Dendritic cell treated with granulocyte-macrophage colony-stimulating factor and Interleukin-4, amounts not matched to agents 40 ng/mL and 50 ng/mL, for 4 days (primary cell): ENCODE measurements at regions not wholly inside any gene's neighbourhood (a gene's known extent, or its start where the extent isn't known, plus 50 kb on each side); places are given as distances from the start of the nearest gene placed in this dataset.

Experiments
- H3K27ac Mint-ChIP-seq: one replicate; pipeline ENCODE4 v1.8.0; 2022; ENCODE audit warnings: mild to moderate bottlenecking, mixed read lengths
- H3K27me3 Mint-ChIP-seq: one replicate; pipeline ENCODE4 v1.8.0; 2022; ENCODE audit warnings: mild to moderate bottlenecking, mixed read lengths
- H3K36me3 Mint-ChIP-seq: one replicate; pipeline ENCODE4 v1.8.0; 2022; ENCODE audit warnings: low read depth, mixed read lengths
- H3K4me1 Mint-ChIP-seq: one replicate; pipeline ENCODE4 v1.8.0; 2022; ENCODE audit warnings: low read depth, mixed read lengths
- H3K4me3 Mint-ChIP-seq: one replicate; pipeline ENCODE4 v1.8.0; 2022; ENCODE audit warnings: mild to moderate bottlenecking, moderate library complexity, mixed read lengths
- H3K9me3 Mint-ChIP-seq: one replicate; pipeline ENCODE4 v1.8.0; 2022; ENCODE audit warnings: mixed read lengths
- intact Hi-C: fragments of 100-400 bp; cut with micrococcal nuclease; formaldehyde crosslinking; loops from one replicate; pipeline ENCODE4 v1.15.0; 2022

- H3K36me3 Mint-ChIP-seq: no peaks in the 10 kb centered on the region
- no peaks in the 10 kb centered on the region for H3K4me1 Mint-ChIP-seq
- H3K4me3 Mint-ChIP-seq: no peak overlapping the region
- H3K27ac Mint-ChIP-seq: no peak overlapping the region
- H3K9me3 Mint-ChIP-seq: no peaks in the 10 kb centered on the region
- peaks cover 4% of the 10 kb centered on the region for H3K27me3 Mint-ChIP-seq
- intact Hi-C loops: no loop called here
Observed at GRCh38 chr15:94621736-94622135, 390.4 kb downstream of the MCTP2 start.

GRCh38 chr15:94626949-94627348 is 395.6 kb downstream of the MCTP2 start:
- Mint-ChIP-seq H3K36me3 (no peaks in the 10 kb centered on the region), H3K27ac (no peak overlapping the region), H3K4me1 (no peaks in the 10 kb centered on the region), H3K4me3 (no peak overlapping the region), H3K27me3 (peaks cover 11% of the 10 kb centered on the region), H3K9me3 (no peaks in the 10 kb centered on the region)
- intact Hi-C loops: no loop called here

- Mint-ChIP-seq H3K4me1 (no peaks in the 10 kb centered on the region), H3K9me3 (no peaks in the 10 kb centered on the region), H3K36me3 (no peaks in the 10 kb centered on the region), H3K27ac (no peak overlapping the region), H3K4me3 (no peak overlapping the region), H3K27me3 (peaks cover 24% of the 10 kb centered on the region)
- intact Hi-C loops: no loop called here
Observed at GRCh38 chr15:94631608-94632007, 400.2 kb downstream of the MCTP2 start.

GRCh38 chr15:94638183-94638582 is 406.8 kb downstream of the MCTP2 start:
- no peak overlapping the region for H3K27ac Mint-ChIP-seq
- no peaks in the 10 kb centered on the region for H3K4me1 Mint-ChIP-seq
- no peaks in the 10 kb centered on the region for H3K9me3 Mint-ChIP-seq
- H3K36me3 Mint-ChIP-seq: no peaks in the 10 kb centered on the region
- intact Hi-C loops: no loop called here
- no peak overlapping the region for H3K4me3 Mint-ChIP-seq
- H3K27me3 Mint-ChIP-seq: peaks cover 13% of the 10 kb centered on the region

GRCh38 chr15:94639701-94640100 is 408.3 kb downstream of the MCTP2 start:
- no peaks in the 10 kb centered on the region for H3K9me3 Mint-ChIP-seq
- H3K27me3 Mint-ChIP-seq: peaks cover 13% of the 10 kb centered on the region

GRCh38 chr15:94644433-94644832 is 413.1 kb downstream of the MCTP2 start:
- Mint-ChIP-seq H3K4me3 (no peak overlapping the region), H3K27me3 (peaks cover 9% of the 10 kb centered on the region), H3K4me1 (no peaks in the 10 kb centered on the region), H3K9me3 (no peaks in the 10 kb centered on the region), H3K27ac (no peak overlapping the region), H3K36me3 (no peaks in the 10 kb centered on the region)
- intact Hi-C loops: no loop called here

More at GRCh38 chr15:94639701-94640100, 408.3 kb downstream of the MCTP2 start:
- Mint-ChIP-seq H3K27ac (no peak overlapping the region), H3K36me3 (no peaks in the 10 kb centered on the region), H3K4me3 (no peak overlapping the region), H3K4me1 (no peaks in the 10 kb centered on the region)
- intact Hi-C loops: no loop called here

- intact Hi-C loops: no loop called here
- Mint-ChIP-seq H3K9me3 (no peaks in the 10 kb centered on the region), H3K27ac (no peak overlapping the region), H3K4me3 (no peak overlapping the region), H3K4me1 (no peaks in the 10 kb centered on the region), H3K27me3 (peaks cover 14% of the 10 kb centered on the region), H3K36me3 (no peaks in the 10 kb centered on the region)
Observed at GRCh38 chr15:94653071-94653470, 421.7 kb downstream of the MCTP2 start.

GRCh38 chr15:94655249-94655880 is 424.0 kb downstream of the MCTP2 start:
- intact Hi-C loops: no loop called here
- Mint-ChIP-seq H3K4me1 (no peaks in the 10 kb centered on the region), H3K4me3 (no peak overlapping the region), H3K9me3 (no peaks in the 10 kb centered on the region), H3K27ac (no peak overlapping the region), H3K36me3 (no peaks in the 10 kb centered on the region), H3K27me3 (peaks cover 17% of the 10 kb centered on the region)

- intact Hi-C loops: no loop called here
- peaks cover 26% of the 10 kb centered on the region for H3K27me3 Mint-ChIP-seq
- no peaks in the 10 kb centered on the region for H3K36me3 Mint-ChIP-seq
Observed at GRCh38 chr15:94665676-94666441, 434.5 kb downstream of the MCTP2 start.

GRCh38 chr15:94666553-94666952 is 435.2 kb downstream of the MCTP2 start:
- no peak overlapping the region for H3K27ac Mint-ChIP-seq
- no peaks in the 10 kb centered on the region for H3K4me1 Mint-ChIP-seq
- H3K27me3 Mint-ChIP-seq: peaks cover 27% of the 10 kb centered on the region
- H3K4me3 Mint-ChIP-seq: no peak overlapping the region
- intact Hi-C loops: no loop called here
- no peaks in the 10 kb centered on the region for H3K36me3 Mint-ChIP-seq
- no peaks in the 10 kb centered on the region for H3K9me3 Mint-ChIP-seq

More at GRCh38 chr15:94665676-94666441, 434.5 kb downstream of the MCTP2 start:
- Mint-ChIP-seq H3K27ac (no peak overlapping the region), H3K9me3 (no peaks in the 10 kb centered on the region), H3K4me3 (no peak overlapping the region), H3K4me1 (no peaks in the 10 kb centered on the region)

GRCh38 chr15:94667109-94667508 is 435.7 kb downstream of the MCTP2 start:
- Mint-ChIP-seq H3K4me3 (no peak overlapping the region), H3K4me1 (no peaks in the 10 kb centered on the region), H3K27ac (no peak overlapping the region), H3K9me3 (no peaks in the 10 kb centered on the region), H3K36me3 (no peaks in the 10 kb centered on the region), H3K27me3 (peaks cover 31% of the 10 kb centered on the region)
- intact Hi-C loops: no loop called here

GRCh38 chr15:94670438-94671034 is 439.2 kb downstream of the MCTP2 start:
- Mint-ChIP-seq H3K4me1 (no peaks in the 10 kb centered on the region), H3K36me3 (no peaks in the 10 kb centered on the region), H3K4me3 (no peak overlapping the region), H3K27me3 (peaks cover 29% of the 10 kb centered on the region), H3K9me3 (no peaks in the 10 kb centered on the region), H3K27ac (no peak overlapping the region)
- intact Hi-C loops: no loop called here

GRCh38 chr15:94671858-94672532 is 440.6 kb downstream of the MCTP2 start:
- Mint-ChIP-seq H3K9me3 (no peaks in the 10 kb centered on the region), H3K4me1 (no peaks in the 10 kb centered on the region), H3K36me3 (no peaks in the 10 kb centered on the region), H3K27me3 (peaks cover 22% of the 10 kb centered on the region), H3K4me3 (no peak overlapping the region), H3K27ac (no peak overlapping the region)
- intact Hi-C loops: no loop called here

GRCh38 chr15:94673801-94674200 is 442.4 kb downstream of the MCTP2 start:
- Mint-ChIP-seq H3K27ac (no peak overlapping the region), H3K36me3 (no peaks in the 10 kb centered on the region), H3K4me3 (no peak overlapping the region), H3K4me1 (no peaks in the 10 kb centered on the region), H3K27me3 (peaks cover 14% of the 10 kb centered on the region), H3K9me3 (no peaks in the 10 kb centered on the region)
- intact Hi-C loops: no loop called here
